CD8-positive, alpha-beta memory T cell (primary cell): ENCODE measurements at regions not wholly inside any gene's neighbourhood (a gene's known extent, or its start where the extent isn't known, plus 50 kb on each side); places are given as distances from the start of the nearest gene placed in this dataset.
A peak's percentile ranks its signal among the peaks of the same experiment; 100 is the strongest.

Source experiments
- CTCF ChIA-PET: fragments of 350-600 bp; sonication (Branson Sonifier 250); formaldehyde crosslinking; loops from one replicate; lab custom pipeline; 2021; ENCODE audit warnings: antibody characterized with exemption; lab: Charles Lee
- POLR2A ChIA-PET: fragments of 350-600 bp; sonication (Branson Sonifier 250); formaldehyde crosslinking; loops from one replicate; lab custom pipeline; 2021; ENCODE audit warnings: antibody characterized with exemption; lab: Charles Lee
- DNase-seq, 5 donors: peaks; one replicate each; pipeline versions ENCODE4 v3.0.0 to v3.0.0-alpha.2; 2020 to 2022; ENCODE audit warnings: mixed read lengths in 1 of 5
- H3K27ac ChIP-seq: one replicate; pipeline ENCODE4 v1.7.0; 2013; ENCODE audit warnings: low read depth, mild to moderate bottlenecking, low read length, moderate library complexity
- H3K27me3 ChIP-seq: 2 replicates; pipeline ENCODE4 v1.7.0; 2013; ENCODE audit warnings: low read length, mild to moderate bottlenecking; ENCODE audit not compliant: insufficient read depth, poor library complexity, severe bottlenecking
- H3K36me3 ChIP-seq: 2 replicates; pipeline ENCODE4 v1.7.0; 2013; ENCODE audit warnings: mild to moderate bottlenecking, low read length, moderate library complexity; ENCODE audit not compliant: insufficient read depth
- H3K4me1 ChIP-seq: 2 replicates; pipeline ENCODE4 v1.7.0; 2013; ENCODE audit warnings: mild to moderate bottlenecking, low read length, moderate library complexity; ENCODE audit not compliant: insufficient read depth
- H3K4me3 ChIP-seq: 2 replicates; pipeline ENCODE4 v1.7.0; 2013; ENCODE audit warnings: mild to moderate bottlenecking, low read length
- H3K9me3 ChIP-seq: 2 replicates; pipeline ENCODE4 v1.7.0; 2013; ENCODE audit warnings: mild to moderate bottlenecking, low read length
- H3K27ac Mint-ChIP-seq, 8 donors: one replicate each; pipeline ENCODE4 v1.8.0; 2020 to 2021; ENCODE audit warnings: mixed read lengths in 8 of 8, mild to moderate bottlenecking in 6 of 8, inconsistent platforms in 3 of 8, moderate library complexity in 3 of 8
- H3K27me3 Mint-ChIP-seq, 2 donors: one replicate each; pipeline ENCODE4 v1.8.0; 2020 to 2021; ENCODE audit warnings: mixed read lengths in 2 of 2, mild to moderate bottlenecking in 1 of 2, moderate library complexity in 1 of 2
- H3K36me3 Mint-ChIP-seq, 3 donors: one replicate each; pipeline ENCODE4 v1.8.0; 2020 to 2021; ENCODE audit warnings: mixed read lengths in 3 of 3, inconsistent platforms in 1 of 3, mild to moderate bottlenecking in 1 of 3
- H3K4me1 Mint-ChIP-seq, 3 donors: one replicate each; pipeline ENCODE4 v1.8.0; 2020 to 2021; ENCODE audit warnings: mixed read lengths in 3 of 3, inconsistent platforms in 1 of 3, mild to moderate bottlenecking in 1 of 3
- H3K4me3 Mint-ChIP-seq, 7 donors: one replicate each; pipeline ENCODE4 v1.8.0; 2020 to 2021; ENCODE audit warnings: mixed read lengths in 7 of 7, mild to moderate bottlenecking in 6 of 7, moderate library complexity in 4 of 7, inconsistent platforms in 2 of 7
- H3K9me3 Mint-ChIP-seq, 5 donors: one replicate each; pipeline ENCODE4 v1.8.0; 2020 to 2022; ENCODE audit warnings: mixed read lengths in 5 of 5, mild to moderate bottlenecking in 3 of 5, moderate library complexity in 2 of 5, inconsistent platforms in 1 of 5

- Histone ChIP-seq H3K27ac (no peak overlapping the region), H3K36me3 (no peaks in the 10 kb centered on the region), H3K4me3 (no peak overlapping the region), H3K4me1 (no peaks in the 10 kb centered on the region), H3K9me3 (no peaks in the 10 kb centered on the region), H3K27me3 (no peaks in the 10 kb centered on the region)
- ChIA-PET POLR2A (no interaction called here), CTCF (no interaction called here)
- peak overlapping the region in 1 of 8 donors; percentile 44 for H3K27ac Mint-ChIP-seq
- DNase-seq: no peak
- no peaks in the 10 kb centered on the region for H3K36me3 Mint-ChIP-seq
- H3K4me1 Mint-ChIP-seq: no peaks in the 10 kb centered on the region
- H3K4me3 Mint-ChIP-seq: no peak overlapping the region
- H3K27me3 Mint-ChIP-seq: peaks cover 3 to 6% of the 10 kb centered on the region in 2 donors
- peaks cover 0 to 4% (median 0%) of the 10 kb centered on the region in 5 donors for H3K9me3 Mint-ChIP-seq
These were observed 242.7 kb upstream of the FOXK1 start for GRCh38 chr7:4439444-4439843.

- Histone ChIP-seq H3K4me3 (no peak overlapping the region), H3K9me3 (no peaks in the 10 kb centered on the region), H3K4me1 (no peaks in the 10 kb centered on the region), H3K27me3 (no peaks in the 10 kb centered on the region), H3K36me3 (no peaks in the 10 kb centered on the region), H3K27ac (no peak overlapping the region)
- no peak overlapping the region for H3K27ac Mint-ChIP-seq
- no peak overlapping the region for H3K4me3 Mint-ChIP-seq
- H3K9me3 Mint-ChIP-seq: peaks cover 0 to 5% (median 2%) of the 10 kb centered on the region in 5 donors
- H3K4me1 Mint-ChIP-seq: no peaks in the 10 kb centered on the region
- POLR2A ChIA-PET: no interaction called here
- DNase-seq: no peak
- CTCF ChIA-PET: no interaction called here
- peaks cover 0 to 1% of the 10 kb centered on the region in 2 donors for H3K27me3 Mint-ChIP-seq
- no peaks in the 10 kb centered on the region for H3K36me3 Mint-ChIP-seq
These were observed 238.0 kb upstream of the FOXK1 start for GRCh38 chr7:4444106-4444505.

GRCh38 chr7:4445777-4446176 is 236.3 kb upstream of the FOXK1 start:
- Mint-ChIP-seq H3K27me3 (no peaks in the 10 kb centered on the region), H3K36me3 (no peaks in the 10 kb centered on the region), H3K9me3 (peaks cover 0 to 5% (median 4%) of the 10 kb centered on the region in 5 donors), H3K4me3 (no peak overlapping the region), H3K27ac (no peak overlapping the region), H3K4me1 (no peaks in the 10 kb centered on the region)
- ChIA-PET CTCF (no interaction called here), POLR2A (no interaction called here)
- H3K27me3 ChIP-seq: no peaks in the 10 kb centered on the region
- H3K4me1 ChIP-seq: no peaks in the 10 kb centered on the region
- no peak overlapping the region for H3K4me3 ChIP-seq
- no peaks in the 10 kb centered on the region for H3K9me3 ChIP-seq
- H3K36me3 ChIP-seq: no peaks in the 10 kb centered on the region
- no peak overlapping the region for H3K27ac ChIP-seq
- no peak for DNase-seq

- Mint-ChIP-seq H3K4me1 (no peaks in the 10 kb centered on the region), H3K27me3 (peaks cover 2 to 4% of the 10 kb centered on the region in 2 donors), H3K36me3 (no peaks in the 10 kb centered on the region), H3K9me3 (peaks cover 0 to 7% (median 2%) of the 10 kb centered on the region in 5 donors), H3K27ac (peak overlapping the region in 1 of 8 donors; percentile 77), H3K4me3 (no peak overlapping the region)
- no peak overlapping the region for H3K27ac ChIP-seq
- H3K4me1 ChIP-seq: no peaks in the 10 kb centered on the region
- DNase-seq: no peak
- no peak overlapping the region for H3K4me3 ChIP-seq
- CTCF ChIA-PET: no interaction called here
- H3K27me3 ChIP-seq: no peaks in the 10 kb centered on the region
- POLR2A ChIA-PET: no interaction called here
- no peaks in the 10 kb centered on the region for H3K9me3 ChIP-seq
- H3K36me3 ChIP-seq: no peaks in the 10 kb centered on the region
These were observed 232.8 kb upstream of the FOXK1 start for GRCh38 chr7:4449263-4449662.

- Histone ChIP-seq H3K4me1 (no peaks in the 10 kb centered on the region), H3K36me3 (no peaks in the 10 kb centered on the region), H3K27ac (no peak overlapping the region), H3K9me3 (no peaks in the 10 kb centered on the region), H3K4me3 (no peak overlapping the region), H3K27me3 (no peaks in the 10 kb centered on the region)
- ChIA-PET CTCF (no interaction called here), POLR2A (no interaction called here)
- Mint-ChIP-seq H3K27ac (no peak overlapping the region), H3K36me3 (no peaks in the 10 kb centered on the region), H3K9me3 (peaks cover 0 to 7% (median 2%) of the 10 kb centered on the region in 5 donors), H3K4me1 (no peaks in the 10 kb centered on the region), H3K27me3 (peaks cover 2 to 4% of the 10 kb centered on the region in 2 donors), H3K4me3 (no peak overlapping the region)
- no peak for DNase-seq
These were observed 231.6 kb upstream of the FOXK1 start for GRCh38 chr7:4450483-4450882.

- H3K4me3 ChIP-seq: no peak overlapping the region
- no peaks in the 10 kb centered on the region for H3K4me1 ChIP-seq
- peaks cover 3 to 8% of the 10 kb centered on the region in 2 donors for H3K27me3 Mint-ChIP-seq
- H3K27ac Mint-ChIP-seq: no peak overlapping the region
- H3K27me3 ChIP-seq: no peaks in the 10 kb centered on the region
- no peaks in the 10 kb centered on the region for H3K36me3 Mint-ChIP-seq
- H3K36me3 ChIP-seq: no peaks in the 10 kb centered on the region
- H3K9me3 Mint-ChIP-seq: peaks cover 0 to 11% (median 3%) of the 10 kb centered on the region in 5 donors
- H3K9me3 ChIP-seq: no peaks in the 10 kb centered on the region
- no peak overlapping the region for H3K4me3 Mint-ChIP-seq
- ChIA-PET POLR2A (no interaction called here), CTCF (no interaction called here)
- H3K27ac ChIP-seq: no peak overlapping the region
- DNase-seq: no peak
- no peaks in the 10 kb centered on the region for H3K4me1 Mint-ChIP-seq
These were observed 221.5 kb upstream of the FOXK1 start for GRCh38 chr7:4460597-4460996.

- no peak overlapping the region for H3K27ac ChIP-seq
- peaks cover 5 to 8% of the 10 kb centered on the region in 2 donors for H3K27me3 Mint-ChIP-seq
These were observed 220.6 kb upstream of the FOXK1 start for GRCh38 chr7:4461531-4461930.

GRCh38 chr7:4468320-4469102 is 213.6 kb upstream of the FOXK1 start:
- H3K27ac Mint-ChIP-seq: no peak overlapping the region
- peaks cover 0 to 3% (median 0%) of the 10 kb centered on the region in 3 donors for H3K36me3 Mint-ChIP-seq
- no peak for DNase-seq
- Histone ChIP-seq H3K9me3 (no peaks in the 10 kb centered on the region), H3K4me1 (no peaks in the 10 kb centered on the region), H3K27me3 (no peaks in the 10 kb centered on the region), H3K27ac (no peak overlapping the region), H3K4me3 (no peak overlapping the region), H3K36me3 (no peaks in the 10 kb centered on the region)
- H3K27me3 Mint-ChIP-seq: peaks cover 2 to 24% of the 10 kb centered on the region in 2 donors
- no peak overlapping the region for H3K4me3 Mint-ChIP-seq
- CTCF ChIA-PET: no interaction called here
- POLR2A ChIA-PET: no interaction called here
- peaks cover 0 to 9% (median 5%) of the 10 kb centered on the region in 5 donors for H3K9me3 Mint-ChIP-seq
- no peaks in the 10 kb centered on the region for H3K4me1 Mint-ChIP-seq

More at GRCh38 chr7:4461531-4461930, 220.6 kb upstream of the FOXK1 start:
- DNase-seq: no peak
- H3K4me3 ChIP-seq: no peak overlapping the region
- Mint-ChIP-seq H3K4me3 (no peak overlapping the region), H3K27ac (no peak overlapping the region), H3K36me3 (no peaks in the 10 kb centered on the region), H3K4me1 (no peaks in the 10 kb centered on the region), H3K9me3 (peaks cover 0 to 11% (median 3%) of the 10 kb centered on the region in 5 donors)
- no peaks in the 10 kb centered on the region for H3K9me3 ChIP-seq
- no peaks in the 10 kb centered on the region for H3K36me3 ChIP-seq
- ChIA-PET POLR2A (no interaction called here), CTCF (no interaction called here)
- no peaks in the 10 kb centered on the region for H3K4me1 ChIP-seq
- no peaks in the 10 kb centered on the region for H3K27me3 ChIP-seq
